ENCODE measurements at regions not wholly inside any gene's neighbourhood (a gene's known extent, or its start where the extent isn't known, plus 50 kb on each side); places are given as distances from the start of the nearest gene placed in this dataset.
"Not testable (repeated sequence)": the region's sequence is repeated elsewhere in the genome, so short reads cannot be mapped to it uniquely, and the experiment has no call there.

DNA sequence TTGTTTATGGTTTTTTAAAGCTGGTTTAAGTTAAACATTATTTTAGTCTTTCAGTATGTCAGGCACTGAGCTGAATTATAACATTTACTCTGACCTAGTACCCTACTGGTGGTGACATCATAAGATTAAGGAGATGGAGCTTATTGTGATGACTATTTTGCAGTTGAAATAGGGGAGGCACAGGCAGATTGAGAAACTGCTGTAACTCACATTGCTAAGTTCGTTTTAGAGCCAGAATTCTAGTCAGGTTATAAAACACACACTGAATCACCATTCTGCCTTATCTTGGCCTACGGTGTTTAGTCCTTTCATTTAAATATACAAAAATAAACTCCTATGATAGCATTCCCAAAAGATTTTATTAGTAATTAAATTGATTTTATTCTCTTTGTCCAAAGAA lies 584.1 kb downstream of the TFAP2A start:
- H3K9me3 Mint-ChIP-seq: no peaks in the 10 kb centered on the region
- DNase-seq: no peak
- H3K4me1 Mint-ChIP-seq (ENCODE audit: low read depth): peaks cover 6% of the 10 kb centered on the region
- TF ChIP-seq, protein P1, sequence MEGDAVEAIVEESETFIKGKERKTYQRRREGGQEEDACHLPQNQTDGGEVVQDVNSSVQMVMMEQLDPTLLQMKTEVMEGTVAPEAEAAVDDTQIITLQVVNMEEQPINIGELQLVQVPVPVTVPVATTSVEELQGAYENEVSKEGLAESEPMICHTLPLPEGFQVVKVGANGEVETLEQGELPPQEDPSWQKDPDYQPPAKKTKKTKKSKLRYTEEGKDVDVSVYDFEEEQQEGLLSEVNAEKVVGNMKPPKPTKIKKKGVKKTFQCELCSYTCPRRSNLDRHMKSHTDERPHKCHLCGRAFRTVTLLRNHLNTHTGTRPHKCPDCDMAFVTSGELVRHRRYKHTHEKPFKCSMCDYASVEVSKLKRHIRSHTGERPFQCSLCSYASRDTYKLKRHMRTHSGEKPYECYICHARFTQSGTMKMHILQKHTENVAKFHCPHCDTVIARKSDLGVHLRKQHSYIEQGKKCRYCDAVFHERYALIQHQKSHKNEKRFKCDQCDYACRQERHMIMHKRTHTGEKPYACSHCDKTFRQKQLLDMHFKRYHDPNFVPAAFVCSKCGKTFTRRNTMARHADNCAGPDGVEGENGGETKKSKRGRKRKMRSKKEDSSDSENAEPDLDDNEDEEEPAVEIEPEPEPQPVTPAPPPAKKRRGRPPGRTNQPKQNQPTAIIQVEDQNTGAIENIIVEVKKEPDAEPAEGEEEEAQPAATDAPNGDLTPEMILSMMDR (IDR thresholded peaks at IDR 0.05): no peak
- H3K36me3 Mint-ChIP-seq (ENCODE audit: low read depth): no peaks in the 10 kb centered on the region
- no peak overlapping the region for H3K27ac Mint-ChIP-seq
- no peak overlapping the region for H3K4me3 Mint-ChIP-seq
- peaks cover 1% of the 10 kb centered on the region; the same call in 1 of the 2 replicates for H3K27me3 Mint-ChIP-seq (ENCODE audit: insufficient read depth)

DNA sequence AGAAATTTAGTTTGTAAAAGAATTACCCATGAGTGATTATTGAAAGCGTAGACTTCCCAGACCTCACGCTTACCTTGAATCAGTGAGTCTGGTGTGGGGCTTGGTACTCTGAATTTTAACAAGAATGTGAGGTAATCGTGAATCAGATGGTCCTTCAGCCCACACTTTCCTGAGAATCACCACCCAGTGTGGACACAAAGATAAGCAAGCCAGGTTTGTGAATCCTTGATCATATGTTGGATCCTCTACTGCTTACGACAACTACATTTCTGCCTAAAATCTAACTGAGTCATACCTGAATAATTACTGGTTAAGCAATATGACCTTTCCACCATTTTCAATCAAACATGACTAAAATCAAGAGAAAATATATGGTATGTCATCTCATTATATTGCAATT lies 589.3 kb downstream of the TFAP2A start:
- TF ChIP-seq, protein P1 (IDR thresholded peaks at IDR 0.05): no peak

DNA sequence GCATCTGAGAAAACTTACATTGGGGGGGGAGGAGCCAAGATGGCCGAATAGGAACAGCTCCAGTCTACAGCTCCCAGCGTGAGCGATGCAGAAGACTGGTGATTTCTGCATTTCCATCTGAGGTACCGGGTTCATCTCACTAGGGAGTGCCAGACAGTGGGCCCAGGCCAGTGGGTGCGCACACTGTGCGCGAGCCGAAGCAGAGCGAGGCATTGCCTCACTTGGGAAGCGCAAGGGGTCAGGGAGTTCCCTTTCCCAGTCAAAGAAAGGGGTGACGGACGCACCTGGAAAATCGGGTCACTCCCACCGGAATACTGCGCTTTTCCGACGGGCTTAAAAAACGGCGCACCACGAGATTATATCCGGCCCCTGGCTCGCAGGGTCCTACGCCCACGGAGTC lies 604.1 kb downstream of the TFAP2A start:
- not testable (repeated sequence) for H3K9me3 Mint-ChIP-seq; H3K4me1 Mint-ChIP-seq (ENCODE audit: low read depth); H3K4me3 Mint-ChIP-seq; H3K27me3 Mint-ChIP-seq (ENCODE audit: insufficient read depth); H3K27ac Mint-ChIP-seq; H3K36me3 Mint-ChIP-seq (ENCODE audit: low read depth); DNase-seq

More for the DNA sequence above, 589.3 kb downstream of the TFAP2A start:
- Mint-ChIP-seq H3K36me3 (ENCODE audit: low read depth) (no peaks in the 10 kb centered on the region), H3K27ac (no peak overlapping the region), H3K4me1 (ENCODE audit: low read depth) (peaks cover 15% of the 10 kb centered on the region), H3K9me3 (no peaks in the 10 kb centered on the region), H3K27me3 (ENCODE audit: insufficient read depth) (peaks cover 4% of the 10 kb centered on the region), H3K4me3 (no peak overlapping the region)
- no peak for DNase-seq

DNA sequence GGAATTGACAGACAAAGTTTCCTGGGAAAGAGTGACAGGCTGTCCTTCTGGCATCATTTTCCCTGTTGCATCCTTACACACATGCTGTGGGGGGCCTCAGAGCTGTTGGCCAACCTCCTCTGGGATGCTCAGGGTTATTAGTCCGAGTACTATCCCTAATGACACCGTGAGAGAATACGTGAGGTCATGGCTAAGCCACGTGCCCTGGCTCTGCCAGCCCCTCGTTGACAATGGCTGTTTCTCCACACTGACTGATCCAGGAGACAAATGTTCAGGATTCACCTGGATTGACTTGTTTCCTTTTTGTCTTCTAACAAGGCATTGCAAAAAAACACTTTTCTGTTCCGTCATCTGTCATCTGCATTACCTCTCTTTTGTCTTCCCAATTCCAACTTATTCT lies 604.6 kb downstream of the TFAP2A start:
- H3K4me3 Mint-ChIP-seq: no peak overlapping the region
- peaks cover 5% of the 10 kb centered on the region; the same call in 1 of the 2 replicates for H3K36me3 Mint-ChIP-seq (ENCODE audit: low read depth)
- TF ChIP-seq, protein P1 (IDR thresholded peaks at IDR 0.05): no peak
- DNase-seq: no peak
- H3K27ac Mint-ChIP-seq: no peak overlapping the region
- H3K9me3 Mint-ChIP-seq: peaks cover 4% of the 10 kb centered on the region; the same call in 1 of the 2 replicates
- H3K4me1 Mint-ChIP-seq (ENCODE audit: low read depth): no peaks in the 10 kb centered on the region
- no peaks in the 10 kb centered on the region for H3K27me3 Mint-ChIP-seq (ENCODE audit: insufficient read depth)

DNA sequence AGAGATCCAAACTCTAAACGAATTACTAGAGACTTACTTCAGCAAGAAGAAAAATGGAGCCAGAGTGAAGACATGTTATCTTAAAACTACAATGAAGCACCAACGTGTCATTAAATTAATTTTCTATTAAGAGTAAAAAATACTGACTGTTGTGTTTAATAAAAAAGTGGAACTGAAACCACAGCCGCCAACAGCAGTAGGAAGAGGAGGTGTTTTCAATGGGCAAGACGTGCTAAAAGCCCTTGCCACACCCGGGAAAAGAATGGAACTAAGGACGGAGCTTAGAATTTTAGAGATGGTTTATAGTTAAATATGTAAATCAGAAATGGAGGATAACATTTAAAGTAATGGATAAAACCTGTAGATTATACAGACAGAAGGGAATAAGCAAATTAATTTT lies 608.7 kb downstream of the TFAP2A start:
- no peak overlapping the region for H3K27ac Mint-ChIP-seq
- H3K36me3 Mint-ChIP-seq (ENCODE audit: low read depth): peaks cover 5% of the 10 kb centered on the region; the same call in 1 of the 2 replicates
- peaks cover 4% of the 10 kb centered on the region; the same call in 1 of the 2 replicates for H3K9me3 Mint-ChIP-seq
- peaks cover 9% of the 10 kb centered on the region for H3K4me1 Mint-ChIP-seq (ENCODE audit: low read depth)
- TF ChIP-seq, protein P1 (IDR thresholded peaks at IDR 0.05): no peak
- no peak overlapping the region for H3K4me3 Mint-ChIP-seq
- H3K27me3 Mint-ChIP-seq (ENCODE audit: insufficient read depth): no peaks in the 10 kb centered on the region
- no peak for DNase-seq

DNA sequence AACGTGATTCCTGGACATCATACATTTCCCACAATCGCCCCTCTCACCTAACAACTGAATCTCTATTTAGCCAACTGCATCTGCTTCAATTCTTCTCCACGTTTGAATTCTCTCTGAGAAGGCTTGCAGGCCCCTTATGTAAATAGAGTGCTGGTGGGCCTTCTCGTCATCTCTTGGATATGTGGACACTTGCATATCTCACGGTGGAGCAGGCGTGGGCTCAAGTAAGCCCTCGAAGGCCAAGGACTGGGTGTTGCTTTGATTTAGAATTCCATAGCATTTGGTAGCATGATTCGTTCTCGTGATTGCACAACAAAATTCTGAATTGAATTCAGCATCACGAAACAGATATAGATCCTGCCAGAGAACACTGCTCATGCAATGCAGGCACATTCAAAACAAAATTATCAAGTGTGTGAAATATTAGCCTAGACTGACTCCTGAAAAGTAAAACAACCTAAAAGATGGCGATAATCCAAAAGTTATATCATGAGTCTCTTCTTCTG lies 613.6 kb downstream of the TFAP2A start:
- TF ChIP-seq, protein P1 (IDR thresholded peaks at IDR 0.05): no peak
- H3K4me3 Mint-ChIP-seq: no peak overlapping the region
- H3K27ac Mint-ChIP-seq: peak overlapping the region; percentile 32; the same call in 1 of the 2 replicates
- peaks cover 12% of the 10 kb centered on the region for H3K4me1 Mint-ChIP-seq (ENCODE audit: low read depth)
- DNase-seq: no peak
- peaks cover 4% of the 10 kb centered on the region; the same call in 1 of the 2 replicates for H3K9me3 Mint-ChIP-seq
- H3K27me3 Mint-ChIP-seq (ENCODE audit: insufficient read depth): no peaks in the 10 kb centered on the region
- peaks cover 5% of the 10 kb centered on the region; the same call in 1 of the 2 replicates for H3K36me3 Mint-ChIP-seq (ENCODE audit: low read depth)

Measured in HFFc6 (cell line).